T-helper 1 cell (primary cell): ENCODE measurements at regions not wholly inside any gene's neighbourhood (a gene's known extent, or its start where the extent isn't known, plus 50 kb on each side); places are given as distances from the start of the nearest gene placed in this dataset.
A peak's percentile ranks its signal among the peaks of the same experiment; 100 is the strongest.
"Not testable (repeated sequence)": the region's sequence is repeated elsewhere in the genome, so short reads cannot be mapped to it uniquely, and the experiment has no call there.

Source experiments
- DNase-seq, 5 donors: peaks; one replicate each; pipeline ENCODE4 v3.0.0-alpha.2; 2012 to 2020

DNA sequence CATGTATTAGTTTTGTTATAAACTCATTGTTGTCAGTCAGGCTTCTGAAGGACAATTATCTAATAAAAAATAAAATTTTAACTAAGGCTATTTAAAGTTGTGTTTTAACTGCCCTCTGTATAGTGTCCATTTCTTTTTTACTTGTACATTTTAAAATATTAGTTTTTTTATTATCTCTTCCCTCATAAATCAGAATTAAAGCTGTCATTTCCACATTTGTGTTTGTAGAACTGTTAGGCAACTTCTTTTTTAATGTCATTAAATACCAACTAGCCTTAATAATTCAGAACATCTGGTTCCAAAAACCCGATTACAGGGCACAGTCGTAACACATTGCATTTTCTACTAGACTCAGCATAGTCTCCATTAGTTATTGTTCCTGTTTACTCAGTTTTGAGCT lies 1749.0 kb upstream of the CELF4 start:
- DNase-seq = no peak

DNA sequence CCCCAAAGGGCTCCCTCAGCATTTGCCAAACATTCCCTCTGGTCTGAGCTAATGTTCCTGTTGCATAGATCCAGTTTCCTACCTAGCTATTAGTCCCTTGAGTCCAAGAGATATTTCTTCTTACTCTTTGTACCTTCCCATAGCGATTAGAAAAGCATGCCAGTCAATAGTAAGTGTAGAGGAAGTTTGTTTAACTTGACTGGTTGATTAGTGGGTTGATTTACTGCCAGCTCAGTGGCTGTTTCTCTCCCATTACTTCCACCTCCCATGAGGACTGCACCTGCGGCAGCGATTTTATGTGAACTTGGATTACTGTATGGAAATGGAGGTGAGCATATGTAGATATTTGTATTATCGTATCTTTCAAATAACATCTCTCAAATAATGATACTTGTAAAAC lies 1748.4 kb upstream of the CELF4 start:
- DNase-seq = no peak

DNA sequence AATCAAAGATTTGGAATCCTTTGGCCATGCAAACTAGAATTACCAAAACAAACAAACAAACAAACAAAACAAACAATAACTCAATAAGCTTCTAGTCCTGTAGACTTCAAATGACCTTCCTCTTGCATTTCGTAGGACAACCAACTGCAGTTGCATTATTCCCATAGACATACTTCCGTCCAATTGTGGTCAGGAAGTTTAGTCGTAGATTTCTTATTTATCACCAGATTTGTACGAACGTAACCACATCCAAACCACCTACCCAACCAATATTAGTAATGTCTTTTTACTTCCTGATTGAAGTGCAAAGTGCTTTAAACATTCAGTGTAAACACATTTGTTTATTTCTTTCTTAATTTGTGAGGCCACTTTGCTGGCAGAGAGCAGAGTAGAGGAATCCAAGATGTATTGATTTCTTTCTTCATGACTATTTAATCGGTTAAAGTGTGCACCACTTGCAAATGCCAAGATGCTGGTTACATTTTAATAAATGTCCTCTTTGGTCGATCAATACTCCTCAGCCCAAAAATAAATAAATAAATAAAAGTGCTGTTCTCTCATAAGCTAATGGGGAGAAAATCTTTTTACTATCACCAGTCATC lies 1745.6 kb upstream of the CELF4 start:
- DNase-seq = no peak

DNA sequence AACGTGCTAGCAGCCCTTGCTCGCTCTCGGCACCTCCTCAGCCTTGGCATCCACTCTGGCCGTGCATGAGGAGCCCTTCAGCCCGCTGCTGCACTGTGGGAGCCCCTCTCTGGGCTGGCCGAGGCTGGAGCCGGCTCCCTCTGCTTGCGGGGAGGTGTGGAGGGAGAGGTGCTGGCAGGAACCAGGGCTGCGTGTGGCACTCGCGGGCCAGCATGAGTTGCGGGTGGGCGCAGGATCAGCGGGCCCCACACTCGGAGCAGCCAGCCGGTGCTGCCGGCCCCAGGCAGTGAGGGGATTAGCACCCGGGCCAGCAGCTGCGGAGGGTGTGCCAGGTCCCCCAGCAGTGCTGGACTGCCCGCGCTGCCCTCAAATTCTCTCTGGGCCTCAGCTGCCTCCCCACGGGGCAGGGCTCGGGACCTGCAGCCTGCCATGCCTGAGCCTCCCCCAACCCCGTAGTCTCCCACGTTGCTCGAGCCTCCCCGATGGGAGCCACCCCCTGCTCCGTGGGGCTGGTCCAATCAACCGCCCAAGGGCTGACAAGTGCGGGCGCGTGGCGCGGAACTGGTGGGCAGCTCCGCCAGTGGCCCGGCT lies 1743.4 kb upstream of the CELF4 start:
- peak in 1 of 5 donors; percentile 11 for DNase-seq

DNA sequence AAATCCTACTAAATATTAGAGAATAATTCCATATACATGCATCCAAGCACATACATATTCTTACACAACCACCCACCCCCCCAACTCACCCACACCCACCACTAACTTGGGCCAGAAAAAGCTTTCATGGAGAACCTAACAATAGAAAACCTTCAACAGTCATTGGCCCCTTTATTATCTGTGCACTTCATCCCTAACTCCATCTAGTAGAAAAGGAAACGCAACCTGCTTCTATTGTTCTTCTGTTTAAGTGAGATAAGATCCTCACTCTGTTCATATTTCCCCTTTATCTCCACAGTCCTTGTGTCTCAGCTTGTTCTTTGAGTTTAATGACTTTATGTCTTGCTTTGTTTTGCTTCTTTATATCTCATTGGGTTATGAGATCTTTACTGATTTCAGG lies 1740.2 kb upstream of the CELF4 start:
- DNase-seq = no peak

DNA sequence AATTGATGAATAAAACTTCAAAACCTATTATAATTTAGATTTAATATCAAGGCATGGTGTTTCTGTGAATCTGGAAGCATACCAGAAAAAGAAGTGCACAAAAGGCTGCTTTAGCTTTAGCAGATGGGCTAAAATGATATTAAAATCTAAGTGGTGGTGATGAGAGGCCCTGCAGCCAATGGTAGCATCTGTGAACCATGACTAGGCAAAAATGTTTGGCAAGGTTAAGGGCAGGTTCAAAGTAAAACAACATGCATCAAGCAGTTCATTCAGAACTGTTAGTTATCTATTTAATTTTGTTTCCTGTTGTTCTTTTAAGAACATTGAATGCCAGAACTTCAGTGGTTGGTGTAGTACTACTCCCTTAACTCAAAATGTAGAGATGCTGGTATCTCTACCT lies 1736.9 kb upstream of the CELF4 start:
- DNase-seq = no peak

DNA sequence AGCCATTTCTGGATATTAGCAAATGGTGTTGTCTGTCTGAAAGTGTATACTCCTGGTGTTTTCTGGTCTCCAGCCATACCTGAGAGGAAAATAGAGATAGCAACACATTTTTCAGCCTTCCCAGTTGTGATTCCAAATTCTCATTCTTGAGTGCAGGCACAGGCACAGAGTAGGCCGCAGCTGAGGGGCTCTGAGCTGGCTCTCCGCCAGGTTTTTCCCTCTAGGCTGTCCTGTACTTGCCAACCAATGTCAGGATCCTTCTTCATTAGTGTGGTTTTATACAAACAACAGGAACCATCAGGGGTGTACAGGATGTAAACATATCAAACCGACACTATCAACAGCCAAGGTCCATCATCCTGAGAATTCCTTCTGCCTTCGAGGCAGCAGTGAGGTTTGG lies 1733.6 kb upstream of the CELF4 start:
- no peak for DNase-seq

DNA sequence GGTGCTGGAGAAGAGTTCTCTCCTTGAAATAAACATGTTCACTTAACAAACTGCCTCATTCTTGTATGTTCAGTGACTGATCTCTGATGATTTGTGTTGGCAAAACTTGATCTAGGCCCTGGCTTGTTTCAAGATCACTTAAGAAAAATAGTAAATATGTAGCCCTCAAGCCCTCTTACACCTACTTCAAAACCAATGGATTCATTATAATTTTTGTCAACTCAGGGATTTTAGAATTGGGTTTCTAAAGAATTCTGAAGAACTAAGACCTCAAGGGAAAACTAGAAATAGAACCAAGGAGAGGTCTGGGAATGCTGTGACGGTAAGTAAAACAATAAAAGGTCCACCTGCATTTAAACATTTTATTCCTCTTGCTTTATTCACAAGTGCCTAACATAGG lies 1731.6 kb upstream of the CELF4 start:
- DNase-seq = no peak

DNA sequence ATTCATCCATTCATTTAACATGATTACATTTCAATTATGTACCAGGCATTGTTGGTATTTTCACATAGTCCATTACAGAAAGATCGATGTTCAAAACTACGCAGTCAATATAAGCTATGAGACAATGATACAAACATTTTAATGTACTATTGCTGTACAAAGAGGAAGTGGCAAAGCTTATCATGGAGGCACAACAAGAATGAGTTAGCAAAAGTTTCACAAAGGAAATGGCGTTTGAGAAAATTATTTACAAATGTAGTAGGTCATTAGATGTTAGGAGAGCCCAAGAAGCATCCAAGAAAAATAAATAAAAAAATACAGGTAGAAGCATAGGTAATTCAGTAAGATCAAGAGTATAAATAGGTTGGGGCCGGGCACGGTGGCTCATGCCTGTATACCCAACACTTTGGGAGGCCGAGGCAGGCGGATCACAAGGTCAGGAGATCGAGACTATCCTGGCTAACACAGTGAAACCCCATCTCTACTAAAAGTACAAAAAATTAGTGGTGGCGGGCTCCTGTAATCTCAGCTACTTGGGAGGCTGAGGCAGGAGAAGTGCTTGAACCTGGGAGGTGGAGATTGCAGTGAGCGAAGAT lies 1730.8 kb upstream of the CELF4 start:
- DNase-seq = no peak

DNA sequence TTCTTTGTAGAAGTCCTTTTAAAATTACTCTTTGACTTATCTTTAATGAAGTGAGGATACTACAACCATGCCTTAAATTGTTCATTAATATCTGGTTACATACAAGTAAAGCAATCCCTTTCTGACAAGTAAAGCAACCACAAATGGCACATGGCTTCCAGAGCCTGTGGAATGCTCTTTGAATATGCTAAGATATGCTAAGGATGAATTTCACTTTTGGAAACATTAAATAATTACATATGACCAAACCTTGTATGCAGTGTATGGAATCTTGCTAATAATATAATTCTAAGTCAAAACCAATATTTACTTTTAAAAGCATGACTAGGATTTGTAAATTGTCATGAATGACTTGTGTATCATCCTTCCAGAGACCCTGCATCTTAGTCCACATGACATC lies 1711.2 kb upstream of the CELF4 start:
- DNase-seq = no peak

DNA sequence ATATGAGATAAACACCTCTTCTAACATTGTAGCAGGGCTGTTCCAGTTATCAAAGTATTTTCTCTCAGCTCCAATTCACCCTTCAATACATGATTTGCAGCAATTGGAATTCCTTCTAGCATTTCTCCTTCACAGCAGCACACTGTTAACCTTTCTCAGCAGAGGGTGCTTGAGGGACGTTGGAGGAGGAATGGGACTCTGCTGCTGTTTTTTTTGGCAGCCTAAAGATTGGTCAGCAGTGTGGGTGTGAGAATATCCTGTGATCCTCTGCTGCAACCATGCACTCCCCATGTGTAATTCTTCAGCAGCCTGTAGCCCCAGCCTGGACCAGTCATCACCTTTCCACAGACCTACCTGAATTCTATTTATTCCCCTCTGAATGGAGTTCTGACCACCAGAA lies 1708.9 kb upstream of the CELF4 start:
- DNase-seq = no peak

DNA sequence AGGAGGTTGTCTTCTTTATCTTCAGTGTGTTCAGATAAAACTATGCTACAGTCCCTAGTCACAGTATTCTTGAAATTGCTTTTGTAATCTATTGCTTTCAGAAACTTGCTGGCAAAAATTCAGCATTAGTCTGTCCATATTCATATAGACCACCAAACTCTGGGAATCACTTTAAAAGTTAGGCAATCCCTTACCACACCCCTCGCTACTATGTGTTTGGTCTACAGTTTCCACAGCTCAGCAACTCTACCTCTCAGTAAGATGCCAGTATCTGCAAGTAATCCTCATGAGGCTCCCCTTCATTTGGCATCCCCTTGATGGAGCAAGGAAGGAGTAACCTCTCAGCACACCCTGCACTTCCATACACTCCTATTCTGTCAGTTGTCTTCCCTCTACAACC lies 1706.6 kb upstream of the CELF4 start:
- DNase-seq = no peak

DNA sequence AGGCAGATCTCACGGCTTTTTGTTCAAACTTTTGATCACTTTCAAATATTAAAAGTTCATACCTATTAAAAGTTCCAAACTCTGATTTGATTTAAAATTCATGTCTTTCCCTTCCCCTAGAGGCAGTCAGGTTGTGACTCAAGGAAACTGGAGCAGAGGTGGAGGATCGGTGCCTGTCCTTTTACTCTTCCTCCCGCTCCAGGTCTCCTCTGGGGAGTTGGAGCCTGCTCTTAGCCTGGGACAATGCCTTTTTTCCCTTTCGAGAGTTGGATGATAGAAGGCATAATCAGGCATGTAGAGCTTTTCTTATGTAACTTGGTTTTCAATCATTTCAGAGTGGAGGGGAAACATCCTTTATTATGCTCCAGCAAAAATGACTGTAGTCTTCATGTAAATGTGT lies 1706.1 kb upstream of the CELF4 start:
- DNase-seq = no peak

DNA sequence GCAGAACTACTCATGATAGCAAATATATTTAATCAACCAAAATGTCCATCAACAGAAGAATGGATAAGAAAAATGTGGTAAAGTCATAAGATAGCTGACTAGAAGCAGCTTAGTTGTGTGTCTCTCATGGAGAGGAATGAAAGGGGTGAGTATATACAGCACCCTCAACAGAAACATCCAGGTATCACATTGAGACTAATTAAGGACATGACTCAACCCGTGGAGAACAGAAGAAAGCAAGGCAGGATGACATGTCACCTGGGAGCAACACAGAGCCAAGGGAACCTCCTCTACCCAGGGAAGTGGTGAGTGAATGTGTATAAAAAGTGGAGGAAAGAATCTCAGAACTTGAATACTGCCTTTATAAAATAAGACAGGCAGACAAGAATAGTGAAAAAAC lies 1695.0 kb upstream of the CELF4 start:
- DNase-seq = no peak

DNA sequence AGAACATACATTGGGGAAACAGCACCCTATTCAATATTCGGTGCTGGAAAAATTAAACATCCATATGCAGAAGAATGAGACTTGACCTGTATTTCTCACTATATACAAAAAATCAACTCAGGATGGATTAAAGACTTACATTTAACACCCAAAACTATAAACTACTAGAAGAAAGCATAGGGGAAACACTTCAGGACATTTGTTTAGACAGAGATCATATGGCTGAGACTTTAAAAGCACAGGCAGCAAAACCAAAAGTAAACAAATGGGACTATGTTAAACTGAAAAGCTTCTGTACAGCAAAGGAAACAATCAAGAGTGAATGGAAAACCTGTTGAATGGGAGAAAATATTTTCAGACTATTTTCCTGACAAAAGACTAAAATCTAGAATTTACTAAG lies 1694.1 kb upstream of the CELF4 start:
- DNase-seq = no peak

DNA sequence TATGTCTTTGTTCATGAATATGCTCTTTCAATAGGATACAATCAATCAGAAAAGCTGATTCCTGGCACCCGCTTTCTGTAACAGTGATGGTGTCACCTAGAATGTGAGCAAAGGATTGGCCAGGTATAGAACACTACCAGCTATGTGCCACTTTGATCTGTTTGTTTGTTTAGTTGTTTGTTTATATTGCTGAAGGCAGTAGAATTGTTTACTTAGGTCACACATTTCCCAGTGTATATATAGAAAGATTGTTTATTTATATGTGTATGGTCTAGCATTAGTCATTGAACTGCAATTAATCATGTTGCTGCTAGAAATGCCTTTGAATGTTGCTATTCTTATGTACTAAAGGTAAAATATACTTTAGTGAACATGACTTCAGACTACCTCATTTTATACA lies 1678.6 kb upstream of the CELF4 start:
- DNase-seq = no peak

DNA sequence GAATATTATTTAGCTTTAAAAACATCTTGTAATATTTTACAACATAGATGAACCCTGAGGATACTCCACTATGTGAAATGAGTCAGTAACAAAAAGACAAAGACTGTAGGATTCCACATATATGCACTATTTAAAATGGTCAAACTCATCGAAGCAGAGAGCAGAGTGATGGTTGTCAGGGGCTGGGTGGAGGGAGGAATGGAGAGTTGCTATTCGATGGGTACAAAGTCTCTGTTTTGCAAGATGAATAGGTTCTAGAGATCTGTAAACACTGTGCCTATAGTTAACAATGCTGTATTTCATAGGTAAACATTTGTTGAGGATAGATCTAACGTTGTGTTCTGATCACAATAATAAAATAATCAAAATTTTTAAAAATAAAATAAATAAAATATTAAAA lies 1675.9 kb upstream of the CELF4 start:
- no peak for DNase-seq

DNA sequence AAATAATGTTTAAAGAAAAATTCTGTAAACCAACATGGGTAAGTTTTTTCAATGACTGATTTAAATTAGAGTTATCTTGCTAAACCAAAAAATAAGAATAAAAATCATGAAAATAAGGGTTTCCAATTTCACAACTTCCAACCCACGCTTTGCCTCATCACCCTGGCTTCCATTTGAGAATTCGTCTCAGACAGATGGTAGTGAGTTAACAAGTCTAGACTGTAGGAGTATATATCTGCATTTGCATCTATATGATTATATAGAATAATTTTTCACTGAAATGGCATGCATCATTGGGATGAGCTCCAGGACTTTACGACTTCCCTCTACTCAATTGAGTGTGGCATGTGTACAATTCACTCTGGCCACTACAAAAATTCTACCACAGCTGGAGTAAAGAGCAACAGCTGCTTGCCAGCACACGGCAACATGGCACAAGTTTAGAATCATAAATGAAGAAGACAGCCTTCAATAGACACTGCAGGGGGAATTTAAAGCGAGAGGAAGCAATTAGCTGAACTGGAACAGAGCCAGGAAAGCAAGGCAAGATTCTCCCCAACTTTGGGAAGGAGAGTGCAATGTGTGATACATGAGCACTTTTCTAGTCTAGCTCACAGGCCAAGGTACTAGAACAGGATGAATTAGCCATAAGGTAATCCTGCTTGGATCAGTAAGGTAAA lies 1673.5 kb upstream of the CELF4 start:
- no peak for DNase-seq

DNA sequence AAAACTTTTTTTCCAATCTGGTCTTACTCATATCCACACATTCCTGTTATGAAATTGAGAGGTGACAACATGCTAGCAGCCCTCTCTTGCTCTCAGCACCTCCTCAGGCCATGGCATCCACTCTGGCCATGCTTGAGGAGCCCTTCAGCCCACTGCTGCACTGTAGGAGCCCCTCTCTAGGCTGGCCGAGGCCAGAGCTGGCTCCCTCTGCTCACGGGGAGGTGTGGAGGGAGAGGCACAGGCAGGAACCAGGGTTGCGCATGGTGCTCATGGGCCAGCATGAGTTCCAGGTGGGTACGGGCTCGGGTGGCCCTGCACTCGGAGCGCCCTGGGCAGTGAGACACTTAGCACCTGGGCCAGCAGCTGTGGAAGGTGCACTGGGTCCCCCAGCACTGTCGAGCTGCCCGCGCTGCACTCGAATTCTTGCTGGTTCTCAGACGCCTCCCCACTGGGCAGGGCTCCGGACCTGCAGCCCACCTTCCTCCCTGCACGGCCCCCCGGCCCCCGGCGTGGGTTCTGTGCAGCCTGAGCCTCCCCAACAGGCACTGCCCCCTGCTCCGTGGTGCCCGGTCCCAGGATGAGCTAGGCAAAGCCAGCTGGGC lies 1669.6 kb upstream of the CELF4 start:
- DNase-seq = peak in 1 of 5 donors; percentile 2

DNA sequence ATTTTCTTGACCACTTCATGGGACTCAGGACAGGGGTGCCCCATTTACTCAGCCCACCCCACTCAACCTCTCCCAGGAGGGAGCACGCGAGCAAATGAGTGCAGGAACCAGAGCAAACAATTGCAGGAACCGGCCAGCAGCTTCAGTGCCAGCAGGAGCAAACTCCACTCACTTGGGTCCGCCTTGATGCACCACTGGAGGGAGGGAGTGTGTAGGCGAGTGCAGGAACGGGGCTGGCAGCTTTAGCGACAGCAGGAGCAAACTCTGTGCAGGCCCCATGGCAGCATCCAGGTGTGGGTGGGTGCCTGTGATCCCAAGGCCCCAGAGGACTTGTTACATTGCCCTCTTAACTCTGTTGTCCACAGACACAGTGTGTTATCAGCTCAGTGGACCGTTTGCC lies 1667.3 kb upstream of the CELF4 start:
- no peak for DNase-seq

DNA sequence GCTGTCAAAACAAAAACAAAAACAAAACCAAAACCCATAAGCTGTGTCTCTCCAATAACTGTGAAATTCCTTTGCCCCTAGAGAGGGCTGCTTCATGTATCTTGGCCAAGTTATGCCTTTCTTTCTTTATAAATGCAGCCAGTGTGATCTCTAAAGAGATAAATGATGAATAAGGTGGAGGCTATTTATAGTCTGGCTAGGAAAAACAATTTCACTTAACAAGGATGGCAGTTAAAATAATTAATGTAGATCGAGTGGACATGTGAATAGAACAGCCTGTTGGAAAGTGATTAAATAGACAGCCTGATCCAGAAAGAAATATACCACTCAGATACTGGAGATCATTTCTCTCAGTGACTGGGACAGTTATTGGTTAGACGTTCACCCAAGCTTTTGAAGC lies 1666.9 kb upstream of the CELF4 start:
- no peak for DNase-seq

DNA sequence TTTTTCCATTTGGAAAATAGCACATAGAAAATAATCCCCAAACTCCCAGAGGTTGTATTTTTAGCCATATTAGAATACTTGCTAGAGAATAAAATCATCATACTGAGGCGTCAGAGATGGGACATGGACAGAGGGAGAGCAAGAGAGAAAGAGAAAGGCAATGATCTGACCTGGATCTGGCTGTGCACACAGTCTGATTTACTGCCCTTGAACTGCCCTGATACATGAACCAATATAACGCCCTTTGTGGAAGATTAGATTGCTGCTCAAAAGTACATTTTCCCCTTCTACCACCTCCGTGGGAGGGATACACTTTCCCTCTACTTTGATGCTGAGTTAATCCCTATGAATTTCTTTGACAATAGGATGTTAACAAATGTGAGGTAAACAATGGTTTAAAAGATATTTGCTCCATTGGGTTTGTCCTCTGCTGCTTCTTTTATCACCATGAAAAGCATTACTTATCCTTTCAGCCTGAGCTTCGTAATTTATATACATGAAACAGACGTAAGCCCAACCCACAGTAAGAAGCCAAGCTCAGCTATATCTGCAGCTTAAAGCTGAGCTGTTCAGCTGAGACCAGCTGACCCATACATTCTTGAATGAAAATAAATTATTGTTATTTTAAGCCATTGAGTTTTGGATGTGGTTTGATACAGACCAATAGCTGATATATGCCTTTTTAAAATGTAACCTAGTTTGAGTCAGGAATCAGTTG lies 1664.6 kb upstream of the CELF4 start:
- no peak for DNase-seq

DNA sequence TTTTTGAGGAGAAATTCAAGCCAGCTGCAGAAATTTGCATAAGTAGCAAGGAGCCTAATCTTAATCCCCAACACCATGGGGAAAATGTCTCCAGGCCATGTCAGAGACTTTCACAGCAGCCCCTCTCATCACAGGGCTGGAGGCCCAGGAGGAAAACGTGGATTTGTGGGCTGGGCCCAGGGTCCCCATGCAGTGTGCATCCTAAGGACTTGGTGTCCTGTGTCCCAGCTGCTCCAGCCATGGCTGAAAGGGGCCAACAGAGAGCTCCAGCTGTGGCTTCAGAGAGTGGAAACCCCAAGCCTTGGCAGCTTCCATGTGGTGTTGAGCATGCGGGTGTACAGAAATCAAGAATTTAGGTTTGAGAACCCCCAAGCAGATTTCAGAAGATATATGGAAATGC lies 1662.2 kb upstream of the CELF4 start:
- DNase-seq = not testable (repeated sequence)
